ENCODE measurements at regions not wholly inside any gene's neighbourhood (a gene's known extent, or its start where the extent isn't known, plus 50 kb on each side); places are given as distances from the start of the nearest gene placed in this dataset.

DNA sequence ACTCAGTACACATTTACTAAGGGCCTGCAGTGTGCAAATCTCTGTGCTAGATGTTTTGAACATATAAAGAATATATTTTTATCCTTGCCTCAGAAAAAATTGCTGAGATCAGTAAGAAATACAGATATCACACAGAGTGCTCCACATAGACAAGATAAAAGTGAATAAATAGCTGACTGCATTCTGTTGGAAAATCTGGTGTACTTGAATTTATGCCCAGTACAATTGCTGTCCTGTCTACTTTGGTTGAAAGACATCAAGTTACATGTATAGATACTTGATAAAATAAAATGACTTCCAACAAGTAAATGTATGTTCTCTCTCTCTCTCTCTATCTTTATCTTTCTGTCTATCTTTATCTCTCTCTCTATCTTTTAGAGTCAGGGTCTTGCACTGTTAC is 381.2 kb upstream of the CBLB start:
- TF ChIP-seq, protein P1, sequence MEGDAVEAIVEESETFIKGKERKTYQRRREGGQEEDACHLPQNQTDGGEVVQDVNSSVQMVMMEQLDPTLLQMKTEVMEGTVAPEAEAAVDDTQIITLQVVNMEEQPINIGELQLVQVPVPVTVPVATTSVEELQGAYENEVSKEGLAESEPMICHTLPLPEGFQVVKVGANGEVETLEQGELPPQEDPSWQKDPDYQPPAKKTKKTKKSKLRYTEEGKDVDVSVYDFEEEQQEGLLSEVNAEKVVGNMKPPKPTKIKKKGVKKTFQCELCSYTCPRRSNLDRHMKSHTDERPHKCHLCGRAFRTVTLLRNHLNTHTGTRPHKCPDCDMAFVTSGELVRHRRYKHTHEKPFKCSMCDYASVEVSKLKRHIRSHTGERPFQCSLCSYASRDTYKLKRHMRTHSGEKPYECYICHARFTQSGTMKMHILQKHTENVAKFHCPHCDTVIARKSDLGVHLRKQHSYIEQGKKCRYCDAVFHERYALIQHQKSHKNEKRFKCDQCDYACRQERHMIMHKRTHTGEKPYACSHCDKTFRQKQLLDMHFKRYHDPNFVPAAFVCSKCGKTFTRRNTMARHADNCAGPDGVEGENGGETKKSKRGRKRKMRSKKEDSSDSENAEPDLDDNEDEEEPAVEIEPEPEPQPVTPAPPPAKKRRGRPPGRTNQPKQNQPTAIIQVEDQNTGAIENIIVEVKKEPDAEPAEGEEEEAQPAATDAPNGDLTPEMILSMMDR (IDR thresholded peaks at IDR 0.05; ENCODE audit: low read depth, low read length), result no peak
- DNase-seq (ENCODE audit: extremely low read depth, low read depth), result no peak

DNA sequence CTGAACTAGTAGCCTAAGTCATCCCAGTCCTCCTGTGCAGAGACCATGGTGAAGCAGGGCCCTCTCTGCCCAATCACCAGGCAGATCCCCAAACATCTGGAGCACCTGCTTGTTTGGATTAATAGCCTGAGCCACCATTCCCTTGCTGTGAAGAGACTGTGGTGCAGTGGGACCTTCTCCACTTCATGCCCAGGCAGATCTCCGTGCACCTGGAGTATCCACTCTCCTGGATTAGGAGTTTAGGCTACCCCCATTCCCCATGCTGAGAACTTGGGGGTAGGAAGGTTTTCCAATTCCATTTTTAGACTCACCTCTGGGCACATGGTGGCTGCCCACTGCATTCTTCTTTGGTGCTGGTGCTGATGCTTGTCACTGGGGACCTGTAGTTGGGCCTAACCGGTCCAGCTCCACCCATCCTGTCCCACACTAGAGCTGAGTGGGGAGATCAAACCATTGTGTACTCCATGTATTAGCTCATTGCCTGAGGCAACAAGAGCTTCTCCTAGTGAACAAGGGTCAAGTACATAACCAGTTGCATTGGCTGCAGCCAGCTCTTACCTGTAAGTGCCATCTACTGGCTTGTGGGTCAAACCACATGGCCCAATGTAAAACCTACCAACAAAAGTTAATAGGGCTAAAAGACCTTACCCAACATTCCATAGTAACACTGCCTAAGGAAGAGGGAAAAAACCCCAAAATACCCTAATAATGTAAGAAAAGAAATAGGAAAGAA is 382.5 kb upstream of the CBLB start:
- no peak for DNase-seq (ENCODE audit: extremely low read depth, low read depth)
- TF ChIP-seq, protein P1 (IDR thresholded peaks at IDR 0.05; ENCODE audit: low read depth, low read length), result no peak

DNA sequence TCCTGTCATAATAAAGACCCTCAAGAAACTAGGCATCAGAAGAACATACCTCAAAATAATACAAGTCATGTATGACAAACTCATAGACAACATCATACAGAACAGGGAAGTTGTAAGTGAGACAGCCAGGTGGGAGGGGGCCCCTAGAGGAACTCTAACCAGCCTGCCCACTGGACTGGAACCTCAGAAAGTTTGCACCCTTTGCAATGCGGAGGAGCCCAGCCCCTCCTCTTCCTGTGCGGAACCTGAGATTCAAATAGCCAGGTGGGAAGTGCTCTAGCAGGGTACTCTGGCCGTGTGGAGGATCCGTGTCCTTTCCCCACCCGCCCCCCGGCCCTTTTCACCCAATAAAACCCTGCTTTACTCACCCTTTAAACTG is 387.0 kb upstream of the CBLB start:
- TF ChIP-seq, protein P1 (IDR thresholded peaks at IDR 0.05; ENCODE audit: low read depth, low read length), result no peak
- DNase-seq (ENCODE audit: extremely low read depth, low read depth), result no peak

DNA sequence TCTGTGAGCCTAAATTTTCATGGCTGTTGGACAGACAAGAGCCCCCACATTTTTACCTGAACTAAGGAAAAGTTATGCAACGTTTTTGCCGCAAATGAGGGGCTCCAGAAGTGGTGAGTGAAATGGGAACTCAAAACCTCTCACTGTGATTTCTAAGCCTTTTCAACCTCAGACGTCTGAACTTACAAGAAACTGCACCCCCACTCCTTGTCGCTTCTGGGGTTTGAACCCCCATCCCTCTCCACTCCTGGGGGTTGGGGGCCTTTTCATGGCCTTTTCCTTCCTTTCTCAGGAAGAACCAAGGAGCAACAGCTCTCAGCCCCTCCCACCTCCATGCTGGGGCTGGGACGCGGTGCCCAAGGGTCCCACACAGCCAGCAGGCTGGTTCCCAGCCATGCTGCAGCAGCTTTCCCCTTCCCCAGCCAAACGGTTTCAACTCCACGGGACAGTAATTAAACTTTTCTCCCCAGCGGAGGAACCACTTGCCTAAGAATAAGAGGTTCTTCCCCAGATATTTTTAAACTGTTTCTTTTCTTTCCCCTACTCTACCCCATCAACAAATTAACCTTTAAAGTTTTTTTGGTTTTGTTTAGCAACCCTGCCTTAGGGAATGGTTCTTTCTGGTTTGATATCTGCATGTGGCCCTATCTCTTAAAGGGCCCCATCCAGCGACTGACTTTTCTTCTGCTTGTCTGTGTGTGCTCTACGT is 387.6 kb upstream of the CBLB start:
- TF ChIP-seq, protein P1 (IDR thresholded peaks at IDR 0.05; ENCODE audit: low read depth, low read length), result no peak
- DNase-seq (ENCODE audit: extremely low read depth, low read depth), result no peak

DNA sequence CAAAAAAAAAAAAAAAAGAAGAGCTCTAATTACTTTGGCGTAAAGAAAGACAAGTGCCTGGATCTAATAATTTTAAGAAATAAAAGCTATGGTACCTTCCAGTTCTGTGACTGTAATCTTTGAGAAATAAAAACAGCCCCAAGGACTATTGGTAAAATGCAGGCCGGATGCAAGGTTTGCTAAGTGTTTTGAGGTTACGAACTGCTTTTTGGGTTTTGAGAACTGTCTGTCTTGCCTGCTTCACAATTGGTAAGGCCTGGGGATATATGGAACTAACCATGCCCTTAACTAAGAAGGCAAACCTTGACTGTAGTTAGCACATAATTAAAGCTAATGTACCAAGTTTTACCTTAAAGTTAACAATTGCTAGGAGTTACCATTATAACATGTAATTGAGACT is 388.4 kb upstream of the CBLB start:
- TF ChIP-seq, protein P1 (IDR thresholded peaks at IDR 0.05; ENCODE audit: low read depth, low read length), result no peak
- no peak for DNase-seq (ENCODE audit: extremely low read depth, low read depth)

DNA sequence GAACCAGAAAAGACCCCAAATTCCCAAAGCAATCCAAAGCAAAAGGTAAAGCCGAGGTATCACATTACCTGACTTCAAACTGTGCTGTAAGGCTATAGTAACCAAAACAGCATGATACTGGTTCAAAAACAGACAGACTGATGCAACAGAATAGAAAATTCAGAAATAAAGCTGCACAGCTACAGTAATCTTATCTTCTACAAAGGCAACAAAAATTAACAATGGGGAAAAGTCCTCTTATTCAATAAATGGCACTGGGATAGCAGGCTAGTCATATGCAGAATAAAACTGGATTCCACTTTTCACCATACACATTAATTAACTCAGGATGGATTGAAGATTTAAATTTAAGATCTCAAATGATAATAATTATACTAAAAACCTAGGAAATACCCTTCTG is 392.6 kb upstream of the CBLB start:
- TF ChIP-seq, protein P1 (IDR thresholded peaks at IDR 0.05; ENCODE audit: low read depth, low read length), result no peak
- DNase-seq (ENCODE audit: extremely low read depth, low read depth), result no peak

DNA sequence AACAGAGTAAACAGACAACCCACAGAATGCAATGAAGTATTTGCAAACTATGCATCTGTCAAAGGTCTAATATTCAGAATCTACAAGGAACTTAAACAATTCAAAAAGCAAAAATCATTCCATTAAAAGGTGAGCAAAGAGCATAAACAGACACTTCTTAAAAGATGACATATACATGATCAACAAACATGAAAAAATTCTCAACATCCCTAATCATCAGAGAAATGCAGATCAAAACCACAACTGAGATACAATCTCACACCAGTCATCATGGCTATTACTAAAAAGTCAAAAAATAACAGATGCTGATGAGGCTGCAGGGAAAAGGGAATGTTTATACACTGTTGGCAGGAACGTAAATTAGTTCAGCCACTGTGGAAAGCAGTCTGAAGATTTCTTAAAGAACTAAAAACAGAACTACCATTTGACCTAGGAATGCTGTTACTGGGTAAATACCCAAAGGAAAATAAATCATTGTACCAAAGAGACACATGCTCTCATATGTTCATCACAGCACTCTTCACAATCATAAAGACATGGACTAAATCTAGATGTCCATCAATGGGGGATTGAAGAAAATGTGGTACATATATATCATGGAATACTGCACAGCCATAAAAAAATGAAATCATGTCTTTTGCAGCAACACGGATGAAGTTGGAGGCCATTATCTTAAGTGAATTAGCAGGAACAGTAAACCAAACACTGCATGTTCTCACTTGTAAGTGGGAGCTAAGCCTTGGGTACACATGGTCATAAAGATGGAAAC is 393.3 kb upstream of the CBLB start:
- TF ChIP-seq, protein P1 (IDR thresholded peaks at IDR 0.05; ENCODE audit: low read depth, low read length), result no peak
- no peak for DNase-seq (ENCODE audit: extremely low read depth, low read depth)
